Activated T-cell treated with anti-CD3 and anti-CD28 coated beads, Interleukin-2, amount 50 U/mL, for 72 hours (primary cell): ENCODE measurements at regions not wholly inside any gene's neighbourhood (a gene's known extent, or its start where the extent isn't known, plus 50 kb on each side); places are given as distances from the start of the nearest gene placed in this dataset.

Experiments
- ATAC-seq, 2 donors: fragments of 150-1000 bp; cut with Tn5 transposase; replicated peaks in 1 of 2; 2 replicates each; pipeline ENCODE4 v1.10.0; 2021; ENCODE audit warnings: moderate library complexity in 2 of 2, mild to moderate bottlenecking in 1 of 2
- DNase-seq, 2 donors: peaks; one replicate each; pipeline ENCODE4 v3.0.0; 2021 to 2022; ENCODE audit warnings: mixed read lengths in 1 of 2
- H3K27ac Mint-ChIP-seq: one replicate; pipeline ENCODE4 v1.8.0; 2022; ENCODE audit warnings: mild to moderate bottlenecking, moderate library complexity, mixed read lengths
- H3K27me3 Mint-ChIP-seq: one replicate; pipeline ENCODE4 v1.8.0; 2022; ENCODE audit warnings: low read depth, mixed read lengths
- H3K36me3 Mint-ChIP-seq, 2 donors: one replicate each; pipeline ENCODE4 v1.8.0; 2022; ENCODE audit warnings: mixed read lengths in 2 of 2, mild to moderate bottlenecking in 1 of 2; ENCODE audit not compliant: insufficient read depth in 2 of 2
- H3K4me1 Mint-ChIP-seq: one replicate; pipeline ENCODE4 v1.8.0; 2022; ENCODE audit warnings: low read depth, mixed read lengths
- H3K4me3 Mint-ChIP-seq, 2 donors: one replicate each; pipeline ENCODE4 v1.8.0; 2022; ENCODE audit warnings: mild to moderate bottlenecking in 2 of 2, mixed read lengths in 2 of 2, moderate library complexity in 2 of 2
- H3K9me3 Mint-ChIP-seq, 2 donors: one replicate each; pipeline ENCODE4 v1.8.0; 2022; ENCODE audit warnings: mixed read lengths in 2 of 2

- Mint-ChIP-seq H3K27ac (no peak overlapping the region), H3K4me3 (no peak overlapping the region), H3K27me3 (peaks cover 28% of the 10 kb centered on the region), H3K9me3 (no peaks in the 10 kb centered on the region), H3K4me1 (no peaks in the 10 kb centered on the region), H3K36me3 (no peaks in the 10 kb centered on the region)
- DNase-seq (no peak), ATAC-seq (no peak)
Measured at GRCh38 chr14:101616202-101616601, 54.9 kb downstream of the DIO3 start.

- Mint-ChIP-seq H3K36me3 (no peaks in the 10 kb centered on the region), H3K27ac (no peak overlapping the region), H3K4me3 (no peak overlapping the region), H3K9me3 (no peaks in the 10 kb centered on the region), H3K27me3 (peaks cover 15% of the 10 kb centered on the region), H3K4me1 (no peaks in the 10 kb centered on the region)
- no peak for DNase-seq
- ATAC-seq: no peak
Measured at GRCh38 chr14:101619484-101619883, 58.2 kb downstream of the DIO3 start.

GRCh38 chr14:101620031-101620788 is 58.9 kb downstream of the DIO3 start:
- H3K36me3 Mint-ChIP-seq: no peaks in the 10 kb centered on the region
- H3K9me3 Mint-ChIP-seq: no peaks in the 10 kb centered on the region
- DNase-seq (no peak), ATAC-seq (no peak)
- H3K27me3 Mint-ChIP-seq: peaks cover 12% of the 10 kb centered on the region
- no peaks in the 10 kb centered on the region for H3K4me1 Mint-ChIP-seq
- H3K4me3 Mint-ChIP-seq: no peak overlapping the region
- no peak overlapping the region for H3K27ac Mint-ChIP-seq

GRCh38 chr14:101620821-101621785 is 59.8 kb downstream of the DIO3 start:
- no peaks in the 10 kb centered on the region for H3K4me1 Mint-ChIP-seq
- H3K36me3 Mint-ChIP-seq: no peaks in the 10 kb centered on the region
- H3K9me3 Mint-ChIP-seq: no peaks in the 10 kb centered on the region
- H3K27ac Mint-ChIP-seq: no peak overlapping the region
- H3K27me3 Mint-ChIP-seq: peaks cover 3% of the 10 kb centered on the region
- ATAC-seq (no peak), DNase-seq (no peak)
- no peak overlapping the region for H3K4me3 Mint-ChIP-seq

- H3K4me1 Mint-ChIP-seq: peaks cover 1% of the 10 kb centered on the region
- no peaks in the 10 kb centered on the region for H3K27me3 Mint-ChIP-seq
- no peaks in the 10 kb centered on the region for H3K9me3 Mint-ChIP-seq
- H3K36me3 Mint-ChIP-seq: no peaks in the 10 kb centered on the region
- no peak overlapping the region for H3K27ac Mint-ChIP-seq
- H3K4me3 Mint-ChIP-seq: no peak overlapping the region
- ATAC-seq (no peak), DNase-seq (no peak)
Measured at GRCh38 chr14:101622251-101623076, 61.2 kb downstream of the DIO3 start.

GRCh38 chr14:101623077-101623372 is 61.7 kb downstream of the DIO3 start:
- H3K9me3 Mint-ChIP-seq: no peaks in the 10 kb centered on the region
- no peaks in the 10 kb centered on the region for H3K27me3 Mint-ChIP-seq
- no peak overlapping the region for H3K4me3 Mint-ChIP-seq
- ATAC-seq (no peak), DNase-seq (no peak)
- H3K27ac Mint-ChIP-seq: no peak overlapping the region
- H3K36me3 Mint-ChIP-seq: no peaks in the 10 kb centered on the region
- peaks cover 7% of the 10 kb centered on the region for H3K4me1 Mint-ChIP-seq

- no peaks in the 10 kb centered on the region for H3K27me3 Mint-ChIP-seq
- no peaks in the 10 kb centered on the region for H3K9me3 Mint-ChIP-seq
- peaks cover 12% of the 10 kb centered on the region for H3K4me1 Mint-ChIP-seq
- DNase-seq: no peak
- no peak overlapping the region for H3K4me3 Mint-ChIP-seq
- H3K27ac Mint-ChIP-seq: no peak overlapping the region
- no peaks in the 10 kb centered on the region for H3K36me3 Mint-ChIP-seq
- ATAC-seq: no peak
Measured at GRCh38 chr14:101623685-101624444, 62.6 kb downstream of the DIO3 start.

GRCh38 chr14:101624536-101624935 is 63.2 kb downstream of the DIO3 start:
- Mint-ChIP-seq H3K36me3 (no peaks in the 10 kb centered on the region), H3K27ac (no peak overlapping the region), H3K4me3 (no peak overlapping the region), H3K4me1 (peaks cover 12% of the 10 kb centered on the region), H3K9me3 (no peaks in the 10 kb centered on the region), H3K27me3 (no peaks in the 10 kb centered on the region)
- DNase-seq: no peak
- no peak for ATAC-seq

GRCh38 chr14:101625336-101626097 is 64.2 kb downstream of the DIO3 start:
- ATAC-seq (no peak), DNase-seq (no peak)
- no peak overlapping the region for H3K27ac Mint-ChIP-seq
- peaks cover 12% of the 10 kb centered on the region for H3K4me1 Mint-ChIP-seq
- H3K4me3 Mint-ChIP-seq: no peak overlapping the region
- H3K9me3 Mint-ChIP-seq: no peaks in the 10 kb centered on the region
- H3K27me3 Mint-ChIP-seq: no peaks in the 10 kb centered on the region
- no peaks in the 10 kb centered on the region for H3K36me3 Mint-ChIP-seq

GRCh38 chr14:101626331-101626730 is 65.0 kb downstream of the DIO3 start:
- H3K27me3 Mint-ChIP-seq: no peaks in the 10 kb centered on the region
- DNase-seq: no peak

GRCh38 chr14:101627915-101628262 is 66.6 kb downstream of the DIO3 start:
- no peaks in the 10 kb centered on the region for H3K36me3 Mint-ChIP-seq
- no peaks in the 10 kb centered on the region for H3K9me3 Mint-ChIP-seq
- no peak for ATAC-seq
- no peaks in the 10 kb centered on the region for H3K27me3 Mint-ChIP-seq
- no peak overlapping the region for H3K4me3 Mint-ChIP-seq
- H3K27ac Mint-ChIP-seq: no peak overlapping the region
- no peak for DNase-seq
- H3K4me1 Mint-ChIP-seq: peaks cover 12% of the 10 kb centered on the region

More at GRCh38 chr14:101626331-101626730, 65.0 kb downstream of the DIO3 start:
- Mint-ChIP-seq H3K9me3 (no peaks in the 10 kb centered on the region), H3K4me3 (no peak overlapping the region), H3K4me1 (peaks cover 12% of the 10 kb centered on the region), H3K27ac (no peak overlapping the region), H3K36me3 (no peaks in the 10 kb centered on the region)
- ATAC-seq: no peak

- ATAC-seq: peak; percentile 88
- no peaks in the 10 kb centered on the region for H3K9me3 Mint-ChIP-seq
Measured at GRCh38 chr14:101628471-101628966, 67.2 kb downstream of the DIO3 start.

More at GRCh38 chr14:101628471-101628966, 67.2 kb downstream of the DIO3 start:
- Mint-ChIP-seq H3K27me3 (no peaks in the 10 kb centered on the region), H3K4me3 (peak overlapping the region in 1 of 2 donors; percentile 31), H3K27ac (no peak overlapping the region), H3K4me1 (peaks cover 12% of the 10 kb centered on the region), H3K36me3 (no peaks in the 10 kb centered on the region)
- DNase-seq: peak; percentile 71 to 81
